Gastrocnemius medialis (tissue), 4 donors: ENCODE measurements at regions not wholly inside any gene's neighbourhood (a gene's known extent, or its start where the extent isn't known, plus 50 kb on each side); places are given as distances from the start of the nearest gene placed in this dataset.
"Not testable (repeated sequence)": the region's sequence is repeated elsewhere in the genome, so short reads cannot be mapped to it uniquely, and the experiment has no call there.

Source experiments
- ATAC-seq, 2 donors: fragments of 150-250 bp; one replicate each; pipeline ENCODE4 v1.9.1; 2016
- DNase-seq, 2 donors: peaks; one replicate each; pipeline ENCODE4 v3.0.0-alpha.2; 2019
- H3K27ac ChIP-seq, 4 donors: fragments of 200-600 bp; sonication (generic); 1 replicate in 1 of 4; 2 replicates in 3 of 4; pipeline ENCODE4 v1.5.1; 2016 to 2018; ENCODE audit warnings: mild to moderate bottlenecking in 2 of 4, moderate library complexity in 1 of 4
- H3K27me3 ChIP-seq, 3 donors: fragments of 200-600 bp; sonication (generic) in 2 of 3; 1 replicate in 1 of 3; 2 replicates in 2 of 3; pipeline versions ENCODE4 v1.5.1 to v1.6.0; 2016 to 2019; ENCODE audit warnings: mild to moderate bottlenecking in 1 of 3, moderate library complexity in 1 of 3
- H3K36me3 ChIP-seq, 2 donors: fragments of 200-600 bp; sonication (generic) in 1 of 2; one replicate each; pipeline ENCODE4 v1.5.1; 2017 to 2018
- H3K4me1 ChIP-seq, 2 donors: fragments of 200-600 bp; sonication (generic) in 1 of 2; one replicate each; pipeline ENCODE4 v1.5.1; 2016 to 2017; ENCODE audit warnings: mild to moderate bottlenecking in 2 of 2
- H3K4me3 ChIP-seq, 4 donors: fragments of 200-600 bp; sonication (generic) in 3 of 4; 1 replicate in 1 of 4; 2 replicates in 3 of 4; pipeline ENCODE4 v1.5.1; 2016 to 2019; ENCODE audit warnings: mild to moderate bottlenecking in 2 of 4
- H3K9me3 ChIP-seq, 3 donors: fragments of 200-600 bp; sonication (generic) in 2 of 3; 1 replicate in 1 of 3; 2 replicates in 2 of 3; pipeline ENCODE4 v1.5.1; 2016 to 2019
- POLR2A ChIP-seq, 2 donors: fragments of 450-650 bp; IDR thresholded peaks; one replicate each; pipeline ENCODE4 v1.6.1; 2017; ENCODE audit warnings: antibody characterized with exemption in 2 of 2, mild to moderate bottlenecking in 2 of 2, moderate library complexity in 2 of 2
- in situ Hi-C, 4 donors: fragments of 200-750 bp; cut with MboI; loops; one replicate each; pipeline versions ENCODE4 v1.15.0 to v1.8.0; 2017; ENCODE audit warnings: low sequenced_read_pairs in 4 of 4
- intact Hi-C: fragments of 100-400 bp; cut with DNase I; formaldehyde crosslinking; loops from one replicate; pipeline ENCODE4 v1.15.1; 2023; ENCODE audit warnings: low total_unique reads
- TF ChIP-seq, protein P1 (sequence below), 5 experiments: fragments of 450-650 bp in 3 of 5; fragments of 200-600 bp in 2 of 5; sonication (generic) in 2 of 5; IDR thresholded peaks in 4 of 5; conservative IDR thresholded peaks in 1 of 5; 1 replicate in 4 of 5; 2 replicates in 1 of 5; pipeline ENCODE4 v1.5.1; 2016 to 2019; ENCODE audit warnings: antibody characterized with exemption in 5 of 5, mild to moderate bottlenecking in 3 of 5, moderate library complexity in 3 of 5

GRCh38 chr15:98549003-98549402 lies 99.3 kb upstream of the IGF1R start:
- H3K9me3 ChIP-seq: no peaks in the 10 kb centered on the region
- ATAC-seq: no peak
- intact Hi-C loops (loop anchor here (2.0 kb wide), 1 partner anchor 100 kb away; the partner anchor contains the start of gene IGF1R), in situ Hi-C loops (no loop called here)
- H3K27ac ChIP-seq: no peak overlapping the region
- TF ChIP-seq, protein P1, sequence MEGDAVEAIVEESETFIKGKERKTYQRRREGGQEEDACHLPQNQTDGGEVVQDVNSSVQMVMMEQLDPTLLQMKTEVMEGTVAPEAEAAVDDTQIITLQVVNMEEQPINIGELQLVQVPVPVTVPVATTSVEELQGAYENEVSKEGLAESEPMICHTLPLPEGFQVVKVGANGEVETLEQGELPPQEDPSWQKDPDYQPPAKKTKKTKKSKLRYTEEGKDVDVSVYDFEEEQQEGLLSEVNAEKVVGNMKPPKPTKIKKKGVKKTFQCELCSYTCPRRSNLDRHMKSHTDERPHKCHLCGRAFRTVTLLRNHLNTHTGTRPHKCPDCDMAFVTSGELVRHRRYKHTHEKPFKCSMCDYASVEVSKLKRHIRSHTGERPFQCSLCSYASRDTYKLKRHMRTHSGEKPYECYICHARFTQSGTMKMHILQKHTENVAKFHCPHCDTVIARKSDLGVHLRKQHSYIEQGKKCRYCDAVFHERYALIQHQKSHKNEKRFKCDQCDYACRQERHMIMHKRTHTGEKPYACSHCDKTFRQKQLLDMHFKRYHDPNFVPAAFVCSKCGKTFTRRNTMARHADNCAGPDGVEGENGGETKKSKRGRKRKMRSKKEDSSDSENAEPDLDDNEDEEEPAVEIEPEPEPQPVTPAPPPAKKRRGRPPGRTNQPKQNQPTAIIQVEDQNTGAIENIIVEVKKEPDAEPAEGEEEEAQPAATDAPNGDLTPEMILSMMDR (IDR thresholded peaks at IDR 0.05 in 4 of 5, conservative IDR thresholded peaks at IDR 0.05 in 1 of 5): no peak
- no peak for TF ChIP-seq POLR2A (IDR thresholded peaks at IDR 0.05)
- DNase-seq: no peak
- H3K27me3 ChIP-seq: peaks cover 11 to 27% (median 15%) of the 10 kb centered on the region in 3 donors
- no peaks in the 10 kb centered on the region for H3K36me3 ChIP-seq
- peaks cover 4 to 17% of the 10 kb centered on the region in 2 donors for H3K4me1 ChIP-seq
- H3K4me3 ChIP-seq: peak overlapping the region; percentile 54 to 70 (median 59)

- in situ Hi-C loops: no loop called here
- ATAC-seq (no peak), DNase-seq (no peak)
- no peak overlapping the region for H3K27ac ChIP-seq
- intact Hi-C loops: loop anchor here (2.0 kb wide), 1 partner anchor 99 kb away; the partner anchor contains the start of gene IGF1R
- no peak for TF ChIP-seq POLR2A (IDR thresholded peaks at IDR 0.05)
- TF ChIP-seq, protein P1 (IDR thresholded peaks at IDR 0.05 in 4 of 5, conservative IDR thresholded peaks at IDR 0.05 in 1 of 5): no peak
- H3K9me3 ChIP-seq: no peaks in the 10 kb centered on the region
- peaks cover 4 to 17% of the 10 kb centered on the region in 2 donors for H3K4me1 ChIP-seq
- no peaks in the 10 kb centered on the region for H3K36me3 ChIP-seq
- no peak overlapping the region for H3K4me3 ChIP-seq
- H3K27me3 ChIP-seq: peaks cover 11 to 27% (median 15%) of the 10 kb centered on the region in 3 donors
These were observed 98.6 kb upstream of the IGF1R start for GRCh38 chr15:98549741-98550140.

- in situ Hi-C loops, ATAC-seq, H3K9me3 ChIP-seq, intact Hi-C loops, DNase-seq, H3K4me3 ChIP-seq, H3K36me3 ChIP-seq, H3K27ac ChIP-seq: not testable (repeated sequence)
- Histone ChIP-seq H3K4me1 (peaks cover 4 to 17% of the 10 kb centered on the region in 2 donors), H3K27me3 (peaks cover 11 to 27% (median 15%) of the 10 kb centered on the region in 3 donors)
These were observed 98.0 kb upstream of the IGF1R start for GRCh38 chr15:98550363-98550762.

- Histone ChIP-seq H3K4me3 (no peak overlapping the region), H3K27ac (no peak overlapping the region), H3K9me3 (no peaks in the 10 kb centered on the region), H3K36me3 (no peaks in the 10 kb centered on the region), H3K27me3 (peaks cover 11 to 25% (median 15%) of the 10 kb centered on the region in 3 donors), H3K4me1 (peaks cover 4 to 17% of the 10 kb centered on the region in 2 donors)
- ATAC-seq (no peak), DNase-seq (no peak)
- TF ChIP-seq, protein P1 (IDR thresholded peaks at IDR 0.05 in 4 of 5, conservative IDR thresholded peaks at IDR 0.05 in 1 of 5): no peak
- TF ChIP-seq POLR2A (IDR thresholded peaks at IDR 0.05): no peak
- intact Hi-C loops (no loop called here), in situ Hi-C loops (no loop called here)
These were observed 96.3 kb upstream of the IGF1R start for GRCh38 chr15:98551936-98552562.

DNA sequence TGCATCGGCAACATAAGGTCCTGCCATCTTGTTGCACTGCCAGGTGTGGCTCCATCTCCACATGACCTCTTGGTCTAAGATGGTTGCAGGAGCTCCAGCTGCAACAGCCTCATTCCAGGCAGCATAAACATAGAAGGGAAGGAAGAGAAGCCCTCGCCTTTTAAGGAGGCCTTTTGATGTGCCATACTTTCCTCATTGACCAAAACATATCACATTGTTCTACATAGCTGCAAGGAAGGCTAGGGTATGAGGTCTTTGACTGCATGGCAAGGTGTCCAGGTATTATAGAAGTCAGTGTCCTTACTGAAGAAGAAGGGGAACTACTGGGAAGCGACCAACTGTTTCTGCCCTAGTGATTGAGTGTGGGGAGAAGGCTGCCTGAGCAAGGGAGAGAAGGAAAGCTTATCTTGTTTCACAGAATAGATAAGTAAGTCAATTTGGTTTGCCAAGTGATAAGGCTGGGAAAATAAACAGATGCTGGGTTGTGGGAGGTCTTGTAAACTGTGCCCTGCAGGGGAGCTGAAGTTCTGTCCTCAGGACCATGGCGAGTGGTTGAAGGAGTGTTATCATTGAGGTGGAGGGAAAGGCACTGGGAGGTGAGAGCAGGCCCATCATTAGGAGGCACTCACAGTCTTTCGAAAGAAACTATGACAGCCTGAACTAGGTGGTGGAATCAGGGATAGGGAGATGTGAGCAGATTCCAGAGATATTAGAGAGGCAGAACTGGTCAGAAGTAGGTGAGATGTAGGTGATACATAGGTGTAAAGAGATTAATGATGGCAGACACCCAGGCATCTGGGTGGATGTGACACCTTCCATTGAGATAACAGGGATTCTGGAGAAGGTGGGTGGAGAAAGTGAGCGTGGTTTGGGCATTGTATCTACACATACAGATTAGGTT lies 93.8 kb upstream of the IGF1R start:
- in situ Hi-C loops (no loop called here), intact Hi-C loops (no loop called here)
- Histone ChIP-seq H3K36me3 (no peaks in the 10 kb centered on the region), H3K4me1 (no peaks in the 10 kb centered on the region), H3K27me3 (peaks cover 0 to 3% (median under 1%) of the 10 kb centered on the region in 3 donors), H3K27ac (no peak overlapping the region), H3K9me3 (no peaks in the 10 kb centered on the region), H3K4me3 (no peak overlapping the region)
- TF ChIP-seq, protein P1 (IDR thresholded peaks at IDR 0.05 in 4 of 5, conservative IDR thresholded peaks at IDR 0.05 in 1 of 5): no peak
- TF ChIP-seq POLR2A (IDR thresholded peaks at IDR 0.05): no peak
- DNase-seq: no peak
- no peak for ATAC-seq
